Activated T-cell treated with anti-CD3 and anti-CD28 coated beads for 48 hours (primary cell): ENCODE measurements at regions not wholly inside any gene's neighbourhood (a gene's known extent, or its start where the extent isn't known, plus 50 kb on each side); places are given as distances from the start of the nearest gene placed in this dataset.

Experiments
- DNase-seq: peaks from one replicate; pipeline ENCODE4 v3.0.0-alpha.2; 2020; ENCODE audit warnings: low read depth

DNA sequence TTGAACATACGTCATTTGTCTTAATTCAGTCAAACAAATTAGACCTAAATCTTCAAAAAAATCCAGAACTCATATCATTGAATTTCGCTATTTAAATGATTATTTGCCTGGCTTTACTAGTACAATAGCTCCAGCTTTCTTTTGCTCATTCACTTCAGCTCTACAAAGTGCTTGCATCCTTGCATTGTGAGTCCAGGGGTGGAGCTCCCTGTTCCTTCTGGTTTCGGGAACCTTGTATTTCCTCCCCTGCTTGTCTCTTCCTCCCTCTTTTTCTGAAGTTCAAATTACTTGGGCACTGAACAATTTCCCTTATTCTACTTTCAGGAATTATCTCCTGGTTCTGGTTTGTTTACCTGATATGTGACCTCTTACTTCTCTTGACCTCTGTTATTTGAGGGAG, 58.1 kb upstream of the KITLG start:
- no peak for DNase-seq

DNA sequence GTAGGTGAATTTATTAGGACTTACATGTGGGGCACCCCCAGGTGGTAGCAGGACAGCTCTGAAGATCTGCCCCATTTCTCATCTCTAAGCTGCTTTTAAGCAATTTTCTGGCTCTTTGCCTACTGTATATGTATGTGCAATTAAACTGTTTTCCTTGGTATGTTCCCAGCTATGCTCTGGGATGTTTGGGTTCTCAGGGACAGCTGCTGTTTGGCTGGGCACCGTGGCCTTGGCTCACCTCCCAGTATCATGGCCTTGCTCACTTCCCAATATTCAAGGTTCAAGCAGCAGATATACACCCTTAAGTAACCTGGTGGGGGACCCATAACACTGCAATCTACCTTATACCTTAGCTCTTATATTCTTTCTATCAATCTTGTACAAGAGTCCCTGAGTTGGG, 53.7 kb upstream of the KITLG start:
- no peak for DNase-seq

DNA sequence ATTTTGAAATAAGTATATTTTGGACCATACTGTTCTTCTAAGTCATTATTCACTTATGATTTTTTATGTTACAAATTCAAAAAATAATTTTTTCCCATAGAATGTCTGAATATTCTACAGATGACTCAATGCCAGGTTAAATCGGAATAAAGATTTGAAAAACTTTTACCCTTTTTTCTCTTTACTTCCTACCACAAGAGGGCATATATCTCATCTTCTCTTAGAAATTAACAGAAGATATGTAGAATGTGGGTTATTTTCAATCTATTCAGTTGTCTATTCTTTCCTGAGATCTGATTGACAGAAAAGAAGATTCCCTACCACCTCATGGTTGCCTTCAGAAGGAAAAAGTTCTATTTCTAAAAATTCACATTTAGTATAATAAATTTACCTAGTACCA, 53.0 kb upstream of the KITLG start:
- DNase-seq = no peak

DNA sequence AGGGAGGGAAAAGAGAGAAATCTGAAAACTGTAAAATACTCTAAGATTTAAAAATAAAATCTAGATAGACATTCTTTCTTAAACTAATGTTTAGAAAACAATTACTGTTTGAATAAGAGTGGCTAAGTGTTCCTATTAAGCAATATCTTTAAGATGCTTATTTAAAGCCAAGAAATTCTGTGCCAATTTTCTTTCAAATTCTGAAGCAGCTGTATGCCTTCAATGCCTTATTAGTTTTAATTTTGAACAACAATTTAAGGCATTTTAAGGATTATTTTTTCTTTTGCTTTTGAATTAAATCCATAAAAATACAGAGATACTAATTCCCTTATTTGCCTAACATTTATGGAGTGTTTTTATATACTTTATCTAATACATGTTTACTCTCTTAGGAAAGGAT, 50.3 kb upstream of the KITLG start:
- DNase-seq = no peak
